ENCODE measurements at regions not wholly inside any gene's neighbourhood (a gene's known extent, or its start where the extent isn't known, plus 50 kb on each side); places are given as distances from the start of the nearest gene placed in this dataset.
A peak's percentile ranks its signal among the peaks of the same experiment; 100 is the strongest.

- Histone ChIP-seq H3K9me3 (ENCODE audit: control insufficient read depth, insufficient read depth, low read length) (no peaks in the 10 kb centered on the region), H3K27me3 (ENCODE audit: control insufficient read depth, insufficient read depth, low read length) (no peaks in the 10 kb centered on the region), H3K36me3 (ENCODE audit: control insufficient read depth, insufficient read depth, low read length) (no peaks in the 10 kb centered on the region), H3K4me1 (ENCODE audit: control insufficient read depth, insufficient read depth, low read length) (peaks cover 31% of the 10 kb centered on the region), H3K4me3 (ENCODE audit: low read length) (no peak overlapping the region), H3K27ac (ENCODE audit: low read length) (no peak overlapping the region)
- Mint-ChIP-seq H3K27me3 (ENCODE audit: low read depth in 2 of 2) (no peaks in the 10 kb centered on the region), H3K9me3 (no peaks in the 10 kb centered on the region), H3K27ac (peak overlapping the region in 1 of 2 donors; percentile 70), H3K36me3 (no peaks in the 10 kb centered on the region), H3K4me1 (peaks cover 42 to 46% of the 10 kb centered on the region in 2 donors), H3K4me3 (no peak overlapping the region)
- TF ChIP-seq CTCF (IDR thresholded peaks at IDR 0.05): no peak
- DNase-seq (no peak), ATAC-seq (no peak)
- intact Hi-C loops (cut with micrococcal nuclease): no loop called here
- 95% methylated on average over 5 of the region's 5 CpGs for WGBS (ENCODE audit: insufficient coverage)
Measured at GRCh38 chr2:37560241-37560848, 111.1 kb downstream of the CDC42EP3 start.

- H3K27ac Mint-ChIP-seq: peak overlapping the region in 1 of 2 donors; percentile 14
- Histone ChIP-seq H3K36me3 (ENCODE audit: control insufficient read depth, insufficient read depth, low read length) (no peaks in the 10 kb centered on the region), H3K9me3 (ENCODE audit: control insufficient read depth, insufficient read depth, low read length) (no peaks in the 10 kb centered on the region), H3K27ac (ENCODE audit: low read length) (no peak overlapping the region), H3K4me3 (ENCODE audit: low read length) (no peak overlapping the region), H3K4me1 (ENCODE audit: control insufficient read depth, insufficient read depth, low read length) (peaks cover 24% of the 10 kb centered on the region), H3K27me3 (ENCODE audit: control insufficient read depth, insufficient read depth, low read length) (no peaks in the 10 kb centered on the region)
- no peak for ATAC-seq
- no peaks in the 10 kb centered on the region for H3K27me3 Mint-ChIP-seq (ENCODE audit: low read depth in 2 of 2)
- WGBS (ENCODE audit: insufficient coverage): 94% methylated on average over 4 of the region's 4 CpGs
- no peak for DNase-seq
- no peaks in the 10 kb centered on the region for H3K9me3 Mint-ChIP-seq
- H3K4me3 Mint-ChIP-seq: no peak overlapping the region
- peaks cover 42 to 46% of the 10 kb centered on the region in 2 donors for H3K4me1 Mint-ChIP-seq
- intact Hi-C loops (cut with micrococcal nuclease): no loop called here
- no peaks in the 10 kb centered on the region for H3K36me3 Mint-ChIP-seq
- TF ChIP-seq CTCF (IDR thresholded peaks at IDR 0.05): no peak
Measured at GRCh38 chr2:37560863-37561614, 110.4 kb downstream of the CDC42EP3 start.

- no peak overlapping the region for H3K27ac ChIP-seq (ENCODE audit: low read length)
- ATAC-seq: peak; percentile 49 to 85 (median 61)
- TF ChIP-seq CTCF (IDR thresholded peaks at IDR 0.05): no peak
- WGBS (ENCODE audit: insufficient coverage): 70% methylated on average over 5 of the region's 5 CpGs
- intact Hi-C loops (cut with micrococcal nuclease): no loop called here
- no peaks in the 10 kb centered on the region for H3K27me3 Mint-ChIP-seq (ENCODE audit: low read depth in 2 of 2)
- H3K27ac Mint-ChIP-seq: no peak overlapping the region
- H3K36me3 Mint-ChIP-seq: no peaks in the 10 kb centered on the region
- no peak overlapping the region for H3K4me3 Mint-ChIP-seq
- H3K9me3 Mint-ChIP-seq: no peaks in the 10 kb centered on the region
- H3K4me1 ChIP-seq (ENCODE audit: control insufficient read depth, insufficient read depth, low read length): peaks cover 23% of the 10 kb centered on the region
- no peaks in the 10 kb centered on the region for H3K27me3 ChIP-seq (ENCODE audit: control insufficient read depth, insufficient read depth, low read length)
- H3K4me1 Mint-ChIP-seq: peaks cover 42 to 50% of the 10 kb centered on the region in 2 donors
- DNase-seq: no peak
- H3K4me3 ChIP-seq (ENCODE audit: low read length): no peak overlapping the region
- no peaks in the 10 kb centered on the region for H3K36me3 ChIP-seq (ENCODE audit: control insufficient read depth, insufficient read depth, low read length)
- no peaks in the 10 kb centered on the region for H3K9me3 ChIP-seq (ENCODE audit: control insufficient read depth, insufficient read depth, low read length)
Measured at GRCh38 chr2:37561615-37562569, 109.5 kb downstream of the CDC42EP3 start.
